ENCODE measurements at regions not wholly inside any gene's neighbourhood (a gene's known extent, or its start where the extent isn't known, plus 50 kb on each side); places are given as distances from the start of the nearest gene placed in this dataset.
"Not testable (repeated sequence)": the region's sequence is repeated elsewhere in the genome, so short reads cannot be mapped to it uniquely, and the experiment has no call there.

DNA sequence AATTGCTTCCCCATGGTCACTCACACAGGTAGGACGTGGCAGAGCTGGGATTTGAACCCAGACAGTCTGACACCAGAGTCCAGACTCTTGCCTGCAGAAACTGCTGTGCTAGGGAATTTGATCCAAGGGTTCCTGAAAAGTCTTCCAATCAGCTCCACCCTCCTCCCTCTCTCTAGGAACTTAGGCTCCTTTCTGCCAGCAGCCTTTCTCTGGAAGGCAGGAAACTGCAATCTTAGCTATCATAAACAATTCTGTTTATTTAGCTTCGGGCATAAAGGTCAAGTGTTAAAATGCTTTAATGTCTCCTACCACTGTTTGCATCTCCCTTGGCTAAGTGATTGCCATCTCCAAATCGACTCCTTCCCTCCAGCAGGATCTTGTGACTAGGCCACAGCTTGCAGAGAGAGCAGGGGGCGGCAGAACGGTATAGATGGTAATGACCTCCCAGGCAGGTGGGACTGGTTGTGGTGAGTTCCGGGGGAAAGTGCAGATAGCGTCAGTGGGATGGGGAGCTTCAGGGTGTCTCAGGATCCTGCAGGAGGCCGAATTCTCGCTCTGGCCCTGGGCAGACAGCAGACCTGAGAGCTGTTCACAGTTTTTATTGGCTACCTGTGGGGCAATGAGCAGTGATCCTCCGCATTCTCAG is 882.4 kb upstream of the EEF2KMT start:
- intact Hi-C loops (cut with DNase I) = loop anchor here (2.0 to 10.0 kb wide), 2 partner anchors 59 to 65 kb away; no protein-coding TSS in a partner anchor
- DNase-seq (ENCODE audit: low spot score) = no peak

- intact Hi-C loops (cut with DNase I) = loop anchor here in 1 of 2 donors (10.0 kb wide), 1 partner anchor 63 kb away; no protein-coding TSS in a partner anchor
- no peak for DNase-seq (ENCODE audit: low spot score)
Measured at GRCh38 chr16:5977329-5977728, 879.7 kb upstream of the EEF2KMT start.

DNA sequence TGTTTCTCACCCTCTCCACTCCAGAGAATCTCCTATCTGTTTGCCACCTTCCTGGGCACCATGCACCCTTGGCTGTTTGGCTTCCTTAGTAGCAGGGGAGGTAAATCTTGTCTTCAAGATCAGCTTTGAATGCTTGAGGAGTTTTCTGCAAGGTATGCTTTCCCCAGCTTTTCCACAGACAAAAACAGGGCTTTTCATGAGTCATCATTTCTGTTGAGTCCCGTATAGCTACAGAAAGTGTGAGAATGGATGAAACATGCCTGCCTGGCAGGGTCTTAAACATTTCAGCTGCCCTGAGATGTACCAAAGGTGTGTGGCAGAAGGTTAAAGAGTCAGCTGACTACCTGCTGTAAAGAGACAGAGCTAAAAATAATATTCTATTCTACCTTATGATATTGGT is 875.2 kb upstream of the EEF2KMT start:
- intact Hi-C loops (cut with DNase I) = loop anchor here in 1 of 2 donors (10.0 kb wide), 1 partner anchor 58 kb away; no protein-coding TSS in a partner anchor
- no peak for DNase-seq (ENCODE audit: low spot score)

DNA sequence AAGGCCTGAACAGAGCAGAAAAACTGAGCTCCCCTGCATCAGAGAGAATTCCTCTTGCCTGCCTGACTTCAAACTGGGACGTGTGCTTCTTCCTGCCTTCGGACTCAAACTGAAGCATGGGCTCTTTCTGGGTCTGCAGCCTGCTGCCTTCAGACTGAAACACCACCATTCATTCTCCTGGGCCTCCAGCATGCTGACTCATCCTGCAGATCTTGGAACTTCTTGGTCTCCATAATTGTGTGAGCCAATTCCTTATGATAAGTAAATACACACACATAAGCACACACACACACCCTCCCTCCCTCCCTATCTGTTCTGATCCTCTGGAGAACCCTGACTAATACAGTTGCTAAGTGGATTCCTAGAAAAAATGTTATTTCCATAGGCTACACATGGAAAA is 874.3 kb upstream of the EEF2KMT start:
- intact Hi-C loops (cut with DNase I) = loop anchor here in 1 of 2 donors (10.0 kb wide), 1 partner anchor 57 kb away; no protein-coding TSS in a partner anchor
- DNase-seq (ENCODE audit: low spot score) = no peak

DNA sequence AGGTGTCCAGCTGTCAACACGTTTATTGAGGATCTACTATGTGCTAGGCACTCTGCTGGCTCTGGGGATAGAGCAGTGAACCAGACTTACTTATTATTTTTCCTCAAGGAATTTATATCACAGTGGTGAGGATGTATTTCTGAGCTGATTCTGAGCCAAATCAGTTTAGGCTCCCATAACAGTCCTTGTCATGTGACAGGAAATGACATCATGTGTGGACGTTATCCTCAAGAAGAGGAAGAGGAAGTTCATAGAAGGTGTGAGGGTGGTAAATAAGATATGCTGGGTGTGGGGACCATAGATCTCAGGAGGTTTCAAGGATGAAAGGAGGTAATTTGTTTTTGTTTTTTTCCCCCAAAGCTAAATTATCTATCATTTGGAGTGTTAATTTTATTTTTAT is 873.5 kb upstream of the EEF2KMT start:
- no peak for DNase-seq (ENCODE audit: low spot score)

DNA sequence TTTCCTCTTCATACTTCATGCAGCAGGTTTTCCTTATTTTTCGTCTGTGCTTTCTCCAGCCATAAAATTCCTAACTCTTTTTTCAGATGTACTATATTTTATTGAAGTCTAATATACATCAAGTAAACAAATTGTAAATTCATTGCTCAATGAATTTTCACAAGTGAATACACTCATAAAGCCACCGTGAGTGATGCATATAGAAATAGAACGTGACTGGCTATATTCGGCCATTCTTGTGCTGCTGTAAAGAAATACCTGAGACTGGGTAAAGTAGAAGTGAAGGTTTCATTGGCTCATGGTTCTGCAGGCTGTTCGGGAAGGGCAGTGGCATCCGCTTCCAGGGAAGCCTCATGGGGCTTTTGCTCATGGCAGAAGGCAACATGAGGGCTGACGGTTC is 868.4 kb upstream of the EEF2KMT start:
- intact Hi-C loops (cut with DNase I) = no loop called here
- no peak for DNase-seq (ENCODE audit: low spot score)

More for the DNA sequence above, 873.5 kb upstream of the EEF2KMT start:
- intact Hi-C loops (cut with DNase I) = loop anchor here in 1 of 2 donors (10.0 kb wide), 1 partner anchor 56 kb away; no protein-coding TSS in a partner anchor

GRCh38 chr16:5965321-5965720 is 867.7 kb upstream of the EEF2KMT start:
- intact Hi-C loops (cut with DNase I) = no loop called here
- no peak for DNase-seq (ENCODE audit: low spot score)

- intact Hi-C loops (cut with DNase I) = no loop called here
- no peak for DNase-seq (ENCODE audit: low spot score)
Measured at GRCh38 chr16:5951486-5951885, 853.9 kb upstream of the EEF2KMT start.

DNA sequence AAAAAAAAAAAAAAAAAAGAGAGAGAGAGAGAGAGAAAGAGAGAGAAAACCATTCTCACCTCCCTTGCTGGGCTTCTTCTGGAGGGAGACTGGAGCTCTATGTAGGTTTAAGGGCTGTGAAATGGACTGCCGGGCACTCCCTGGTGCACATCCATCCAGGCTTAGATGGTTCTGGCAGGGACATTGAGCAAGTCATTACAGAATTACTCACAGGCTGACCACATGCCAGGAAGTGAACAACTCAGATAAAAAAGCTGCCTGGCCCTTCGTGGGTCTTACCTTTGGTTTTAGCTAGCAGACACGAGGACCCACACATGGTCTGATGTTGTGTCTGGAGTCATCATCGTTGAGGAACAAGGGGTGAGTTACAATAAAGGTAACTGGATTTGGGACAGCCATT is 847.4 kb upstream of the EEF2KMT start:
- intact Hi-C loops (cut with DNase I) = no loop called here
- no peak for DNase-seq (ENCODE audit: low spot score)

DNA sequence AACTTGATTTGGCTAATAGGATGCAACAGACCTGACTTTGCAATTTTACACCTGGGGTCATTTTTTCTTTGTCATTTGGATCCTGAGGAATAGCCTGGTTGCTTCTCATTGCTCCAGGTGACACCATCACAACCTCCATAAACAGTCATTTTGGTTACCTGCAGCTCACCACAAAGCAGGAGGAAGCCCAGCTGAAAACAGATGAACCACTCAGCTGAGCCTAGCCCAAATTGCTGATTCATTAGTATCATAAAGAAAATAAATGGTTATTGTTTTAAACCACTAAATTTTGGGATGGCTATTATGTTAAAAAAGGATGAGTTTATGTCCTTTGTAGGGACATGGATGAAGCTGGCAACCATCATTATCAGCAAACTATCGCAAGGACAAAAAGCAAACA is 841.0 kb upstream of the EEF2KMT start:
- no peak for DNase-seq (ENCODE audit: low spot score)
- intact Hi-C loops (cut with DNase I) = no loop called here

- intact Hi-C loops (cut with DNase I) = no loop called here
- DNase-seq (ENCODE audit: low spot score) = no peak
Measured at GRCh38 chr16:5932906-5933305, 835.3 kb upstream of the EEF2KMT start.

DNA sequence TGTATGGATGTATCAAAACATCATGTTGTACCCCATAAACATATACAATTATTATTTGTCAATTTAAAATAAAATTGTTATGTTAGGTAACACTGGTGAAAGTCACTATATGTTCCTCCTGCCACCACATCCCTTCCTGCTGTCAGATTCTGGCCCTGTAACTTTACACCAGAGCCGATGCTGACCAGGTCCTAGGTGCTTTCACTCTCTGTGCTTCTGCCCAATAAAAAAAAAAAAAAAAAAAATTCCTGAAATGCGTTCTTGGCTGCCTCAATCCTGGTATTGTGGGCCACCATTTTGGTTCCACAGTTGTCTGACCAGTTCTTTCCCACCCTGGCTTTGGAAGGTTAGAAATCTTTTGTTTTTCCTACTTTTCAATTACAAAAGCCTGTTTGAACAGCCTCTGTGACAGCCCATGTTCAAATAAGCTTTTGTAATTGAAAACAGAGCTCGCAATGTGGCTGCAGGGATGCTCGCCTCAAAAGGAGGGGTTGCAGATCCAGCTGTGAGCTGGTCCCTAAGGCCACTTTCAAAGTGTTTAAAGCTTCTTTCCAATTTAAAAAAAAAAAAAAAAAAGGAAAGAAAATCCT is 831.0 kb upstream of the EEF2KMT start:
- intact Hi-C loops (cut with DNase I) = no loop called here
- DNase-seq (ENCODE audit: low spot score) = no peak

- no peak for DNase-seq (ENCODE audit: low spot score)
- intact Hi-C loops (cut with DNase I) = no loop called here
Measured at GRCh38 chr16:5925850-5926249, 828.3 kb upstream of the EEF2KMT start.

DNA sequence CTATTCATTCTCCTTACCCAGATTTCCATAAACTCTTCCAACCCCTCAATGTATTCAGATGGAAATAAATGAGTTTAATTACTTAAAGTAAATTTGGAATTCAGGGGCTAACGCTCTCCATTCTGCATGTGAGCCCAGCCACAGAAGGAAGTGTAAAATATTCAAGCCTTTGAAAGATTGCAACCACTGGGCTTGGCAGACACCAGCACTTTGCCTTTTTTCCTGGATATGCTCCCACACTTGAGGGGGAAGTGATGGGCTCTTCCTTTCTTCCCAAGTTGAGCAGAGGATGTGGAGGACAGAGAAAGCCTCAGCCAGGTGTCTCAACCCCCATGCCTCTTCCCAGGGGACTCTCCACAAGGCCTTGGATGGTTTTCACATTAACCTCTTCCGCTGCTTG is 825.1 kb upstream of the EEF2KMT start:
- intact Hi-C loops (cut with DNase I) = no loop called here
- no peak for DNase-seq (ENCODE audit: low spot score)

DNA sequence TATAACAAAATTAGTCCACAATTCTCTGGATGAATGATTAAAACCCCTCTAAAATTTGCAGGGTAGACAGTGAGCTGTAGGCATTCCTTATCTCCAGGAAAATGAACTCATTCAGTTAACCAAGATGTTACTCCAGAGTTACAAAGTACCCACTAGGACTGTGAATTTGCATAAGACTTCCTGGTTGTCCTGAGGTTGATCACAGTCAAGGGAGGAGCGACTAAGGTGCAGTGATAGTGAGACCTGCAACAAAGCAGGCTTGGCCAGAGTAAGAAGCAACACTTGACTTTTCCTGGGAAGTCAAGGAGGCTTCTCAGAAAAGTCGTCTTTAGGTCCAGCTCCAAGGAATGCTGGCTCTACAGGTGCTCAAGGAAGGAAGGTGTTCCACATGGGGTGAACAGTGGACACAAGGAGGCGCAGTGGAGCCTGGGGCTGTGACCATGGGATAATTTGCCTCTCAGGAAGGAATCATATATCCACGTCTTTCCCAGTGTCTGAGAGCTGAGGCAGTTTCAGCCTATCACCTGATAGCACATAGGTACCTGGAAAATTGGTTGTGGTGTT is 821.1 kb upstream of the EEF2KMT start:
- no peak for DNase-seq (ENCODE audit: low spot score)
- intact Hi-C loops (cut with DNase I) = loop anchor here in 1 of 2 donors (10.0 kb wide), 1 partner anchor 56 kb away; no protein-coding TSS in a partner anchor

- intact Hi-C loops (cut with DNase I) = loop anchor here in 1 of 2 donors (10.0 kb wide), 1 partner anchor 57 kb away; no protein-coding TSS in a partner anchor
- no peak for DNase-seq (ENCODE audit: low spot score)
Measured at GRCh38 chr16:5917436-5918195, 820.0 kb upstream of the EEF2KMT start.

DNA sequence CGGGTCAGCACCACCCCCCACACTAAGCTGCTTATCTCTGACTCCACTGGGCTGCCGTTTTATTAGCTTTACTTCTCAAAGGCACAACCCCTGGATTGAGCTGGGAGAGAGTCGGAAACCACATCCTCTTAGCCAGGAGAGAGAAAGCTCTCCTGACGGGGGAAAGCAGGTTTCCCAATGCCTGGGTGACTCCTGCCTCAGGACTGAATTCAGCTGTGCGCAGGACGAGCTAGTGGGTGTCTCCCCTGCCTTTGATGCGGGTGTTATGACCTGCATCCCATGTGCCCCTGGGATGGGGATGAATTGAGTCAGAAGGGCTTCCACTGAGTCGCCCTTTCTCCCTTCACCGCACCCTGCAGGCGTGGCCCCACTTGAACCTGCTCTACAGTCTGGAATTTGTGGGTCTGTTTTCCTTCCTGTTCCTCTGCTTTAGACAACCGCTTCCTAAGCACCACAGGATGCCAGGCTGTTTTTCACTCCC is 819.2 kb upstream of the EEF2KMT start:
- intact Hi-C loops (cut with DNase I) = loop anchor here in 1 of 2 donors (10.0 kb wide), 1 partner anchor 58 kb away; no protein-coding TSS in a partner anchor
- DNase-seq (ENCODE audit: low spot score) = no peak

DNA sequence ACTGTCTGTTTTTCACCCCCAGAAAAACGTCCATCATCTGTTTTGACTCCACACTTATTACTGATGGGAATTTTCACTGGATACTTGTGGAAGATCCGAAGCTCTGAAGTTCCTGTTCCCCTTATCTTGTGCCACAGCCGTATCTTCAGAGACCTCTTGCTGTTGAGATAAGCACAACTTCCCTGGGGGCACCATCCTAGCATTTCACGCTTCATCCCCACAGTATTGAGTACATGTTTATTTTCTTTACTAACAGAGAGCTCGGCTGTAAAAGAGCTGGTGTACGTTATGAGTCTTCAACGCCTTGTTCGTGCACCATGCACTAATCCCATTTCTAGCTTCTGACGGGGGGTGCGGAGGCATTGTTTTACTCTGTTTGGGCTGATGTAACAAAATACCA is 813.6 kb upstream of the EEF2KMT start:
- no peak for DNase-seq (ENCODE audit: low spot score)
- intact Hi-C loops (cut with DNase I) = loop anchor here in 1 of 2 donors (10.0 kb wide), 1 partner anchor 64 kb away; no protein-coding TSS in a partner anchor

- intact Hi-C loops (cut with DNase I); DNase-seq (ENCODE audit: low spot score): not testable (repeated sequence)
Measured at GRCh38 chr16:5909556-5909955, 812.0 kb upstream of the EEF2KMT start.

- intact Hi-C loops (cut with DNase I) = no loop called here
- no peak for DNase-seq (ENCODE audit: low spot score)
Measured at GRCh38 chr16:5907544-5907943, 809.9 kb upstream of the EEF2KMT start.

Measured in posterior vena cava (tissue), 2 donors.